GDM1 (cell line): ENCODE measurements at regions not wholly inside any gene's neighbourhood (a gene's known extent, or its start where the extent isn't known, plus 50 kb on each side); places are given as distances from the start of the nearest gene placed in this dataset.
"Not testable (repeated sequence)": the region's sequence is repeated elsewhere in the genome, so short reads cannot be mapped to it uniquely, and the experiment has no call there.

ENCODE experiments used
- DNase-seq: peaks from one replicate; lab custom pipeline; 2025; lab: John Stamatoyannopoulos, UW

GRCh38 chr4:14375816-14376215, 626.5 kb upstream of the CPEB2 start:
- DNase-seq = no peak

GRCh38 chr4:14379183-14379582, 623.1 kb upstream of the CPEB2 start:
- DNase-seq = no peak

GRCh38 chr4:14383652-14384051, 618.6 kb upstream of the CPEB2 start:
- DNase-seq = peak; percentile 2

GRCh38 chr4:14384824-14385223, 617.5 kb upstream of the CPEB2 start:
- DNase-seq = no peak

GRCh38 chr4:14386196-14386595, 616.1 kb upstream of the CPEB2 start:
- DNase-seq = no peak

GRCh38 chr4:14387647-14388046, 614.6 kb upstream of the CPEB2 start:
- no peak for DNase-seq

GRCh38 chr4:14392378-14392777, 609.9 kb upstream of the CPEB2 start:
- DNase-seq = no peak

- no peak for DNase-seq
These were observed 606.1 kb upstream of the CPEB2 start for GRCh38 chr4:14396183-14396582.

- DNase-seq = no peak
These were observed 602.4 kb upstream of the CPEB2 start for GRCh38 chr4:14399848-14400247.

- DNase-seq = no peak
These were observed 602.0 kb upstream of the CPEB2 start for GRCh38 chr4:14400307-14400706.

- no peak for DNase-seq
These were observed 599.1 kb upstream of the CPEB2 start for GRCh38 chr4:14403132-14403531.

- no peak for DNase-seq
These were observed 597.6 kb upstream of the CPEB2 start for GRCh38 chr4:14404730-14405129.

- DNase-seq = no peak
These were observed 591.8 kb upstream of the CPEB2 start for GRCh38 chr4:14410516-14410915.

- no peak for DNase-seq
These were observed 587.1 kb upstream of the CPEB2 start for GRCh38 chr4:14415146-14415545.

- DNase-seq = no peak
These were observed 582.8 kb upstream of the CPEB2 start for GRCh38 chr4:14419516-14419915.

- not testable (repeated sequence) for DNase-seq
These were observed 576.0 kb upstream of the CPEB2 start for GRCh38 chr4:14426297-14426696.

GRCh38 chr4:14428125-14428524, 574.2 kb upstream of the CPEB2 start:
- no peak for DNase-seq

GRCh38 chr4:14431155-14432134, 570.8 kb upstream of the CPEB2 start:
- no peak for DNase-seq

- no peak for DNase-seq
These were observed 567.8 kb upstream of the CPEB2 start for GRCh38 chr4:14434483-14434882.

GRCh38 chr4:14434916-14435315, 567.4 kb upstream of the CPEB2 start:
- no peak for DNase-seq

- DNase-seq = no peak
These were observed 560.7 kb upstream of the CPEB2 start for GRCh38 chr4:14441561-14441960.

GRCh38 chr4:14445882-14446281, 556.4 kb upstream of the CPEB2 start:
- no peak for DNase-seq

- no peak for DNase-seq
These were observed 556.0 kb upstream of the CPEB2 start for GRCh38 chr4:14446311-14446710.

- no peak for DNase-seq
These were observed 555.4 kb upstream of the CPEB2 start for GRCh38 chr4:14446904-14447303.
